GM04503 (cell line): ENCODE measurements at regions not wholly inside any gene's neighbourhood (a gene's known extent, or its start where the extent isn't known, plus 50 kb on each side); places are given as distances from the start of the nearest gene placed in this dataset.

Experiments used
- DNase-seq: peaks from one replicate; pipeline ENCODE4 v3.0.0-alpha.2; 2012; ENCODE audit warnings: low read depth

GRCh38 chr4:176979416-176979815, 186.7 kb upstream of the VEGFC start:
- DNase-seq: no peak

- no peak for DNase-seq
These were observed 188.4 kb upstream of the VEGFC start for GRCh38 chr4:176981074-176981473.

- DNase-seq: peak; percentile 42
These were observed 188.8 kb upstream of the VEGFC start for GRCh38 chr4:176981551-176981950.

GRCh38 chr4:176988226-176988625, 195.5 kb upstream of the VEGFC start:
- peak; percentile 90 for DNase-seq

GRCh38 chr4:176989186-176989585, 196.5 kb upstream of the VEGFC start:
- DNase-seq: no peak

- no peak for DNase-seq
These were observed 207.3 kb upstream of the VEGFC start for GRCh38 chr4:176999935-177000543.

- DNase-seq: no peak
These were observed 208.8 kb upstream of the VEGFC start for GRCh38 chr4:177001271-177002175.

GRCh38 chr4:177005674-177006230, 213.0 kb upstream of the VEGFC start:
- DNase-seq: peak; percentile 81

GRCh38 chr4:177006331-177006730, 213.6 kb upstream of the VEGFC start:
- DNase-seq: no peak

- DNase-seq: no peak
These were observed 215.5 kb upstream of the VEGFC start for GRCh38 chr4:177008071-177008835.

- no peak for DNase-seq
These were observed 216.2 kb upstream of the VEGFC start for GRCh38 chr4:177008836-177009501.

- no peak for DNase-seq
These were observed 217.7 kb upstream of the VEGFC start for GRCh38 chr4:177010418-177010817.

- DNase-seq: no peak
These were observed 220.3 kb upstream of the VEGFC start for GRCh38 chr4:177012918-177013545.

GRCh38 chr4:177016541-177017141, 223.9 kb upstream of the VEGFC start:
- DNase-seq: peak; percentile 64

GRCh38 chr4:177023951-177024350, 231.2 kb upstream of the VEGFC start:
- DNase-seq: no peak

- DNase-seq: no peak
These were observed 239.6 kb upstream of the VEGFC start for GRCh38 chr4:177032341-177032740.

- no peak for DNase-seq
These were observed 240.4 kb upstream of the VEGFC start for GRCh38 chr4:177033135-177033534.

- DNase-seq: no peak
These were observed 240.9 kb upstream of the VEGFC start for GRCh38 chr4:177033632-177034031.

GRCh38 chr4:177041356-177041755, 248.6 kb upstream of the VEGFC start:
- DNase-seq: peak; percentile 21

- DNase-seq: peak; percentile 29
These were observed 254.5 kb upstream of the VEGFC start for GRCh38 chr4:177047070-177047850.
